Mesendoderm (in vitro differentiated cells): ENCODE measurements at regions not wholly inside any gene's neighbourhood (a gene's known extent, or its start where the extent isn't known, plus 50 kb on each side); places are given as distances from the start of the nearest gene placed in this dataset.

ENCODE experiments used
- DNase-seq: peaks from one replicate; pipeline ENCODE4 v3.0.0; 2013
- H2AK5ac ChIP-seq: 2 replicates; pipeline ENCODE4 v1.6.1; 2013; ENCODE audit warnings: low read length, inconsistent platforms
- H2BK120ac ChIP-seq: 2 replicates; pipeline ENCODE4 v1.6.1; 2013; ENCODE audit warnings: low read depth, mild to moderate bottlenecking, low read length, moderate library complexity, mixed read lengths
- H2BK15ac ChIP-seq: replicated peaks from 2 replicates; pipeline ENCODE4 v1.6.1; 2013; ENCODE audit warnings: low read depth, mild to moderate bottlenecking, moderate library complexity
- H2BK5ac ChIP-seq: 2 replicates; pipeline ENCODE4 v1.6.1; 2013; ENCODE audit warnings: low read length, inconsistent platforms
- H3K18ac ChIP-seq: 2 replicates; pipeline ENCODE4 v1.6.1; 2013; ENCODE audit warnings: mild to moderate bottlenecking, low read length, mixed read lengths
- H3K23ac ChIP-seq: one replicate; pipeline ENCODE4 v1.6.1; 2013; ENCODE audit warnings: low read length
- H3K27ac ChIP-seq: 2 replicates; pipeline ENCODE4 v1.5.1; 2013; ENCODE audit warnings: low read depth, mild to moderate bottlenecking, inconsistent platforms, low read length, moderate library complexity
- H3K27me3 ChIP-seq: 2 replicates; pipeline ENCODE4 v1.6.1; 2013; ENCODE audit warnings: low read length, control low read depth, mild to moderate bottlenecking, inconsistent platforms; ENCODE audit not compliant: insufficient read depth, poor library complexity
- H3K36me3 ChIP-seq: 2 replicates; pipeline ENCODE4 v1.6.1; 2013; ENCODE audit warnings: low read length, inconsistent platforms; ENCODE audit not compliant: control insufficient read depth, insufficient read depth
- H3K4ac ChIP-seq: one replicate; pipeline ENCODE4 v1.6.1; 2013; ENCODE audit warnings: low read depth, mild to moderate bottlenecking, low read length, moderate library complexity
- H3K4me1 ChIP-seq: 2 replicates; pipeline ENCODE4 v1.6.1; 2013; ENCODE audit warnings: low read depth, low read length, inconsistent platforms; ENCODE audit not compliant: control insufficient read depth
- H3K4me2 ChIP-seq: 2 replicates; pipeline ENCODE4 v1.6.1; 2013; ENCODE audit warnings: low read length
- H3K4me3 ChIP-seq: 2 replicates; pipeline ENCODE4 v1.5.1; 2013; ENCODE audit warnings: mild to moderate bottlenecking, low read length
- H3K56ac ChIP-seq: one replicate; pipeline ENCODE4 v1.6.1; 2013; ENCODE audit warnings: low read length
- H3K79me1 ChIP-seq: 2 replicates; pipeline ENCODE4 v1.6.1; 2013; ENCODE audit warnings: low read length, inconsistent platforms
- H3K79me2 ChIP-seq: 2 replicates; pipeline ENCODE4 v1.6.1; 2013; ENCODE audit warnings: mild to moderate bottlenecking, low read length; ENCODE audit not compliant: control insufficient read depth, insufficient read depth
- H3K9ac ChIP-seq: 2 replicates; pipeline ENCODE4 v1.6.1; 2013; ENCODE audit warnings: low read length, inconsistent platforms
- H4K5ac ChIP-seq: one replicate; pipeline ENCODE4 v1.6.1; 2013; ENCODE audit warnings: low read length
- H4K8ac ChIP-seq: one replicate; pipeline ENCODE4 v1.6.1; 2013; ENCODE audit warnings: low read depth, mild to moderate bottlenecking, control low read depth, low read length, moderate library complexity
- WGBS: extraction: QIAGEN DNeasy Blood & Tissue Kit; methylation state at CpG from one replicate; pipeline ENCODE4 v1.1.7; 2013; ENCODE audit warnings: low lambda C conversion rate, missing lambda C conversion rate; ENCODE audit not compliant: insufficient coverage; ENCODE audit errors: extremely low coverage; 5-methylcytosine and 5-hydroxymethylcytosine counted together

DNA sequence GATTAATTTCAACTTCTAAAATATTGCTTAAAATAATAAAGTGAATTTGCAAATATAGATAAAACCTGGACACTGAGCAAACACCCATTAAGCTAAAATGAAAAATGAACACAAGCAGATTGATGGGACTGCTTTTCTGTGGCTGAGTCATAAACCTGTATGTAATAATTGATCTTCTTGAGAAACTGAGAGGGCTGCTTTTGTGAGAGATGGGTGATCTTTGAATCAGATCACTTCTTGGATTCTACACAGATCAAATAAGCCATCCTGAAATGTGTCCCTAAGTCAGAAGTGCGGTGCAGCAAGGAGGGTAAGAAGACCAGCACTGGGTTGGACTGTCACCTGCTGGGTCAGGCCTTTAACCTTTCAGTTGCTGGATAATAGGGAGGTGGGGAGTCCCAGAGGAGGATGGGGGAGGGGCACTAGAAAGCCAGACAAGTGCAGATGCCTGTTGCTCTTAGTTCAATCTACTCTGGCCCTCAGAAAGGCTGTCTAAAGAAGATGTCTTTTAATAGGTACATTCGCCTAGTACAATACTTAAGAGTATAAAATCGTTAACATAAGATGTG, 178.2 kb upstream of the NAMPT start:
- WGBS, result no CpG with 5 or more reads among the region's 3 CpGs
- Histone ChIP-seq H3K18ac (no peak overlapping the region), H2BK120ac (no peak overlapping the region), H3K23ac (no peak overlapping the region), H2BK15ac (no peak overlapping the region), H4K8ac (no peak overlapping the region), H2AK5ac (no peak overlapping the region), H4K5ac (no peak overlapping the region), H3K4me1 (peaks cover 6% of the 10 kb centered on the region), H3K79me2 (no peaks in the 10 kb centered on the region), H2BK5ac (no peak overlapping the region), H3K27ac (no peak overlapping the region), H3K79me1 (no peaks in the 10 kb centered on the region), H3K27me3 (no peaks in the 10 kb centered on the region), H3K56ac (no peak overlapping the region), H3K36me3 (no peaks in the 10 kb centered on the region), H3K9ac (no peak overlapping the region), H3K4me2 (no peak overlapping the region), H3K4ac (no peak overlapping the region), H3K4me3 (no peak overlapping the region)
- DNase-seq, result peak; percentile 19

GRCh38 chr7:106462365-106462859, 177.6 kb upstream of the NAMPT start:
- Histone ChIP-seq H3K4me2 (no peak overlapping the region), H3K18ac (no peak overlapping the region), H3K79me2 (no peaks in the 10 kb centered on the region), H3K4me1 (peaks cover 6% of the 10 kb centered on the region), H3K9ac (no peak overlapping the region), H3K27me3 (no peaks in the 10 kb centered on the region), H4K5ac (no peak overlapping the region), H3K4ac (no peak overlapping the region), H3K23ac (no peak overlapping the region), H2BK15ac (no peak overlapping the region), H3K36me3 (no peaks in the 10 kb centered on the region), H2BK120ac (no peak overlapping the region), H2BK5ac (no peak overlapping the region), H3K56ac (no peak overlapping the region), H4K8ac (no peak overlapping the region), H2AK5ac (no peak overlapping the region), H3K79me1 (no peaks in the 10 kb centered on the region), H3K27ac (no peak overlapping the region), H3K4me3 (no peak overlapping the region)
- no CpG with 5 or more reads among the region's 4 CpGs for WGBS
- peak; percentile 23 for DNase-seq

- peak; percentile 95 for DNase-seq
- no peak overlapping the region for H3K4me2 ChIP-seq
- no peak overlapping the region for H3K27ac ChIP-seq
- no peak overlapping the region for H2BK120ac ChIP-seq
- H3K36me3 ChIP-seq, result no peaks in the 10 kb centered on the region
- no peak overlapping the region for H3K4ac ChIP-seq
- no peak overlapping the region for H2BK5ac ChIP-seq
- H4K8ac ChIP-seq, result no peak overlapping the region
- H3K79me2 ChIP-seq, result no peaks in the 10 kb centered on the region
- H3K27me3 ChIP-seq, result no peaks in the 10 kb centered on the region
- H2BK15ac ChIP-seq, result no peak overlapping the region
- WGBS, result no CpG with 5 or more reads among the region's 6 CpGs
- no peak overlapping the region for H2AK5ac ChIP-seq
- H4K5ac ChIP-seq, result no peak overlapping the region
- H3K9ac ChIP-seq, result no peak overlapping the region
- H3K23ac ChIP-seq, result no peak overlapping the region
- no peak overlapping the region for H3K56ac ChIP-seq
- H3K4me3 ChIP-seq, result no peak overlapping the region
- peaks cover 6% of the 10 kb centered on the region for H3K4me1 ChIP-seq
- H3K18ac ChIP-seq, result no peak overlapping the region
- no peaks in the 10 kb centered on the region for H3K79me1 ChIP-seq
These were observed 176.0 kb upstream of the NAMPT start for GRCh38 chr7:106460792-106461254.

DNA sequence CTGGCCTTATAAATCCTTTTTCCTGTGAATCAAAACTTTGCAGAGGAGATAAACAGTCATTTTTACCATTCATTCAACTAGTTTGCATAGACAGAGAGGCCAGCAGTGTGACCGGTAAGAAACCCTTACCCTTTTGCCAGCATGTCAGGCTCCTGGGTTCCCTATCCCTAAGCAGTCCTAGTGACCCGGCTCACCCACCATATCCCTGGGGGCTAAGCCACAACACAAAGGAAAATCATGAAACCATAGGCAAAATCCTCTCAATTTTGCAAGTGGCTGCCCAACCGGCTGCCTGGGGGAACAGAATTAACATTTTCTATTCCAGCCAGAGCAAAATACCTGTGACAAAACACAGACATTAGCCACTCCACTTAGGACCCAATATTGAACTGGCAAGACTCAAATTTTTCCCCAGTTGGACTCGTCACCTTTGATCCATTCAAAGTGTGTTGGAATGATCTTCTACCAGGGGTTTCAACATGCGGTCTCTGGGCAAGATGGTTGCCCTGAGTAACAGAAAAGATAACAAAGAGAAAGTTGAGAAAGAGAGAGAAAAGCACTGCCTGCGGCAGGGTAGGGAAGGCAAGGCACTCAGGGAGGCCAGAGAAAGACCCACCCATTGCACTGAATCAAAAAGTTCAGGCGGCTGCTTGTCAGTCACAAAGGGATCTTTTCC, 174.8 kb upstream of the NAMPT start:
- no peak for DNase-seq
- Histone ChIP-seq H3K4me1 (peaks cover 6% of the 10 kb centered on the region), H3K27me3 (no peaks in the 10 kb centered on the region), H2BK5ac (no peak overlapping the region), H2AK5ac (no peak overlapping the region), H3K27ac (no peak overlapping the region), H2BK120ac (no peak overlapping the region), H3K23ac (no peak overlapping the region), H3K18ac (peak overlapping the region; percentile 1), H3K56ac (no peak overlapping the region), H2BK15ac (no peak overlapping the region), H3K36me3 (no peaks in the 10 kb centered on the region), H3K4ac (no peak overlapping the region), H3K4me3 (no peak overlapping the region), H3K79me1 (no peaks in the 10 kb centered on the region), H3K4me2 (no peak overlapping the region), H3K79me2 (no peaks in the 10 kb centered on the region), H4K8ac (no peak overlapping the region), H4K5ac (no peak overlapping the region), H3K9ac (no peak overlapping the region)
- WGBS, result no CpG with 5 or more reads among the region's 7 CpGs

DNA sequence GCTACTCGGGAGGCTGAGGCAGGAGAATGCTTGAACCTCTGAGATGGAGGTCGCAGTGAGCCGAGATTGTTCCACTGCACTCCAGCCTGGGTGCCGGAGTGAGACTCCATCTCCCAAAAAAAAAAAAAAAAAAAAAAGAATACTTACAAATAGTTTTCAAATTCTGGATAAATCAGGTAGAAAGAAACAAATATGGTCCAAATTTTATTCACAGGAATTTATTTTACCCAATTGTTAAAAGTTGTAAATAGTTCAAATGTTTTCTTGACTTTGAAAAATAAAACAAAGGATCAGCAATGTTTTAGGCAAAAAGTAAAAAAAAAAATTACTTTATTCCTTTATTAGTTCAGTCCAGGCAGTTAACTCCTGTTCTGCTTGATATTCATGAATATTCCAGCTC, 172.9 kb upstream of the NAMPT start:
- Histone ChIP-seq H3K18ac (no peak overlapping the region), H3K27ac (no peak overlapping the region), H2BK120ac (no peak overlapping the region), H4K5ac (no peak overlapping the region), H3K23ac (no peak overlapping the region), H3K9ac (no peak overlapping the region), H3K36me3 (no peaks in the 10 kb centered on the region), H3K4ac (no peak overlapping the region), H3K79me1 (no peaks in the 10 kb centered on the region), H3K79me2 (no peaks in the 10 kb centered on the region), H2BK15ac (no peak overlapping the region), H3K4me1 (peaks cover 6% of the 10 kb centered on the region), H3K4me2 (no peak overlapping the region), H2AK5ac (no peak overlapping the region), H2BK5ac (no peak overlapping the region), H3K56ac (no peak overlapping the region), H3K4me3 (no peak overlapping the region), H4K8ac (no peak overlapping the region), H3K27me3 (no peaks in the 10 kb centered on the region)
- no CpG with 5 or more reads among the region's 4 CpGs for WGBS
- peak; percentile 21 for DNase-seq

GRCh38 chr7:106456329-106456728, 171.5 kb upstream of the NAMPT start:
- Histone ChIP-seq H3K79me2 (no peaks in the 10 kb centered on the region), H3K27ac (no peak overlapping the region), H2BK120ac (no peak overlapping the region), H3K79me1 (no peaks in the 10 kb centered on the region), H3K4me2 (no peak overlapping the region), H4K8ac (no peak overlapping the region), H3K36me3 (no peaks in the 10 kb centered on the region), H3K4me1 (no peaks in the 10 kb centered on the region), H3K18ac (no peak overlapping the region), H2AK5ac (no peak overlapping the region), H3K4me3 (no peak overlapping the region), H2BK15ac (no peak overlapping the region), H3K27me3 (no peaks in the 10 kb centered on the region), H3K23ac (no peak overlapping the region), H3K4ac (no peak overlapping the region), H4K5ac (no peak overlapping the region), H2BK5ac (no peak overlapping the region), H3K9ac (no peak overlapping the region), H3K56ac (no peak overlapping the region)
- no peak for DNase-seq
